ENCODE measurements at regions not wholly inside any gene's neighbourhood (a gene's known extent, or its start where the extent isn't known, plus 50 kb on each side); places are given as distances from the start of the nearest gene placed in this dataset.

DNA sequence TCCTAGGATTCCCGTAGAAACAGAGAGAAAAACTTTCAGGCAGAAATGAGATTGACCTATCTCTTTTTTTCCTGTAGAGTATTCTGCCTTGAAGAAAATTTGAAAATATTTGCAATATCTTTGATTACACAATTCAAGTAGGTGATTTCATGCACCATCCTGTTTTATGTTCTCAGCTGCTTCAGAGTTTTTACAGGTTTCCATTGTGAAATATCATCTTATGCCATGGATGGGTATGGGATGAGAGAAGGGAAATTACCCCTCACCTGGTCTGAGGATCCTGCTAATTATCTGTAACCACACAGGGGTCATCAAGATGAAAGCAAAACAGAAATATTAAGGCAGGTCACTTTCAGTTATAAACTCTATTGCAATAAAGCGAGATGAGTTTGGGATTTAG, 264.8 kb downstream of the TXNL1 start:
- POLR2A ChIA-PET: no interaction called here
- no peaks in the 10 kb centered on the region for H3K27me3 ChIP-seq (ENCODE audit: control insufficient read depth, insufficient read depth, low read length)
- H3K27ac ChIP-seq (ENCODE audit: low read length): no peak overlapping the region
- intact Hi-C loops (cut with micrococcal nuclease; ENCODE audit: unreplicated experiment): no loop called here
- H3K4me1 ChIP-seq (ENCODE audit: control insufficient read depth, insufficient read depth, low read length): no peaks in the 10 kb centered on the region
- BruUV-seq (replicated peaks): no TSS peak
- no peaks in the 10 kb centered on the region for H3K9me3 ChIP-seq (ENCODE audit: control insufficient read depth, insufficient read depth, low read depth, low read length)
- ATAC-seq (no peak), DNase-seq (ENCODE audit: low read depth, low spot score) (no peak)
- CTCF ChIA-PET: no interaction called here
- no peaks in the 10 kb centered on the region for H3K36me3 ChIP-seq (ENCODE audit: control insufficient read depth, insufficient read depth, low read length)
- TF ChIP-seq TCF7L2 (IDR thresholded peaks at IDR 0.05; ENCODE audit: low read depth, low read length) (no peak), SIN3A (IDR thresholded peaks at IDR 0.05; ENCODE audit: borderline replicate concordance, insufficient read depth, low read depth, low read length) (no peak), POLR2AphosphoS5 (IDR thresholded peaks at IDR 0.05; ENCODE audit: low read depth, low read length) (no peak), REST (IDR thresholded peaks at IDR 0.05; ENCODE audit: insufficient read depth in 1 of 2, low read depth in 2 of 2, low read length in 1 of 2) (no peak), CTCF (IDR thresholded peaks at IDR 0.05) (no peak)
- in situ Hi-C loops (cut with HindIII; ENCODE audit: low pct_unique_long_range_greater_than_20kb, low sequenced_read_pairs): no loop called here
- H3K4me3 ChIP-seq (ENCODE audit: low read depth in 2 of 2, low read length in 2 of 2): no peak overlapping the region

- Histone ChIP-seq H3K4me3 (ENCODE audit: low read depth in 2 of 2, low read length in 2 of 2) (no peak overlapping the region), H3K36me3 (ENCODE audit: control insufficient read depth, insufficient read depth, low read length) (no peaks in the 10 kb centered on the region), H3K9me3 (ENCODE audit: control insufficient read depth, insufficient read depth, low read depth, low read length) (no peaks in the 10 kb centered on the region), H3K27me3 (ENCODE audit: control insufficient read depth, insufficient read depth, low read length) (no peaks in the 10 kb centered on the region), H3K4me1 (ENCODE audit: control insufficient read depth, insufficient read depth, low read length) (no peaks in the 10 kb centered on the region), H3K27ac (ENCODE audit: low read length) (no peak overlapping the region)
- in situ Hi-C loops (cut with HindIII; ENCODE audit: low pct_unique_long_range_greater_than_20kb, low sequenced_read_pairs) (no loop called here), intact Hi-C loops (cut with micrococcal nuclease; ENCODE audit: unreplicated experiment) (no loop called here)
- no peak for DNase-seq (ENCODE audit: low read depth, low spot score)
- ATAC-seq: no peak
- BruUV-seq (replicated peaks): no TSS peak
- TF ChIP-seq CTCF (IDR thresholded peaks at IDR 0.05): no peak
- ChIA-PET CTCF (no interaction called here), POLR2A (no interaction called here)
Observed at GRCh38 chr18:56368066-56368465, 270.3 kb downstream of the TXNL1 start.

Data from Panc1 (cell line).